ENCODE measurements at regions not wholly inside any gene's neighbourhood (a gene's known extent, or its start where the extent isn't known, plus 50 kb on each side); places are given as distances from the start of the nearest gene placed in this dataset.

DNA sequence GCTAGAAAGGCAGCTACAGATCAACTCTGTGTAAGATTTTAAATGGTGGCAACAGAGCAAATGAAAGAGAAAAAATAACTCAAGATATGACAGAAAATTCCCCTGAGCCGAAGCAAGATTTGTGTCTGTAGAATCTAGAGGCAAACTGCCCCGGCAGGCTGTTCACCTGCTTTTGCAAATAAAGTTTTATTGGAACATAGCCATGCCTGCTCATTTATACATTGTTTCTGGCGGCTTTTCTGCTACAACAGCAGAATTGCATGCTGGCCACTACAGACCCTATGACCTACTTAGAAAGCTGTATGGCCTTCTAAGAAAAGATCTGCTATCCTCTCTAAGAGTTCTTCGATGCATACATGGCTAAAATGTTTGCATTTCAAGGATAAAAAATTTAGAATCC, 119.5 kb downstream of the SALL1 start:
- TF ChIP-seq, protein P1, sequence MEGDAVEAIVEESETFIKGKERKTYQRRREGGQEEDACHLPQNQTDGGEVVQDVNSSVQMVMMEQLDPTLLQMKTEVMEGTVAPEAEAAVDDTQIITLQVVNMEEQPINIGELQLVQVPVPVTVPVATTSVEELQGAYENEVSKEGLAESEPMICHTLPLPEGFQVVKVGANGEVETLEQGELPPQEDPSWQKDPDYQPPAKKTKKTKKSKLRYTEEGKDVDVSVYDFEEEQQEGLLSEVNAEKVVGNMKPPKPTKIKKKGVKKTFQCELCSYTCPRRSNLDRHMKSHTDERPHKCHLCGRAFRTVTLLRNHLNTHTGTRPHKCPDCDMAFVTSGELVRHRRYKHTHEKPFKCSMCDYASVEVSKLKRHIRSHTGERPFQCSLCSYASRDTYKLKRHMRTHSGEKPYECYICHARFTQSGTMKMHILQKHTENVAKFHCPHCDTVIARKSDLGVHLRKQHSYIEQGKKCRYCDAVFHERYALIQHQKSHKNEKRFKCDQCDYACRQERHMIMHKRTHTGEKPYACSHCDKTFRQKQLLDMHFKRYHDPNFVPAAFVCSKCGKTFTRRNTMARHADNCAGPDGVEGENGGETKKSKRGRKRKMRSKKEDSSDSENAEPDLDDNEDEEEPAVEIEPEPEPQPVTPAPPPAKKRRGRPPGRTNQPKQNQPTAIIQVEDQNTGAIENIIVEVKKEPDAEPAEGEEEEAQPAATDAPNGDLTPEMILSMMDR (IDR thresholded peaks at IDR 0.05; ENCODE audit: borderline replicate concordance, extremely low read depth, low read length, poor library complexity, severe bottlenecking), result no peak
- TF ChIP-seq EZH2 (IDR thresholded peaks at IDR 0.05; ENCODE audit: borderline replicate concordance, low read depth, low read length, severe bottlenecking), result no peak

All from DND-41 (cell line).